GM19328 (cell line): ENCODE measurements at regions not wholly inside any gene's neighbourhood (a gene's known extent, or its start where the extent isn't known, plus 50 kb on each side); places are given as distances from the start of the nearest gene placed in this dataset.

Experiments used
- ATAC-seq: cut with Tn5 transposase; IDR thresholded peaks from one replicate; pipeline ENCODE4 v1.9.1; 2021; ENCODE audit warnings: mild to moderate bottlenecking, moderate library complexity; ENCODE audit not compliant: unreplicated experiment

GRCh38 chr1:37237948-37238347 is 203.6 kb upstream of the GRIK3 start:
- ATAC-seq: no peak

- ATAC-seq: no peak
Observed at GRCh38 chr1:37238364-37239224, 204.3 kb upstream of the GRIK3 start.

GRCh38 chr1:37239225-37239740 is 205.0 kb upstream of the GRIK3 start:
- ATAC-seq: no peak

- ATAC-seq: no peak
Observed at GRCh38 chr1:37240897-37241296, 206.6 kb upstream of the GRIK3 start.

DNA sequence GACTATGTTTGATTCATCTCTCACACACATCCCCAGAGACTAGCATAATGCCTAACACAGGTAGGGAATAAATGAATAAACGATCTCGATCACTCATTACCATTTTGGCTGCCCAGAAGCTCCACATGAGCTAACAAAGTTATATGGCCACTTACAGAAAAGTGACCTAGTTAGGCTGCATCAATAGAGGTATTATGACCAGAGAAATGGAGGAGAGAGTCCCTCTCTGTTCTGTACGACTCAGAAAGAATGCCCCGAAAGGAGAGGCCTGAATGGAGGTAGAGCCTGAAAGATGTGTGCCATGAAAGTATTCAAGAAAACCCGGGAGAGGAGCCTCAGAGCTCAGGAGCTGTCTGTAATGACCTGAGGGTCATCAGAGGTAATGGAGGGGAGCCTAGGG is 208.2 kb upstream of the GRIK3 start:
- no peak for ATAC-seq

GRCh38 chr1:37243368-37244082 is 209.2 kb upstream of the GRIK3 start:
- ATAC-seq: no peak

GRCh38 chr1:37244083-37244480 is 209.8 kb upstream of the GRIK3 start:
- no peak for ATAC-seq

DNA sequence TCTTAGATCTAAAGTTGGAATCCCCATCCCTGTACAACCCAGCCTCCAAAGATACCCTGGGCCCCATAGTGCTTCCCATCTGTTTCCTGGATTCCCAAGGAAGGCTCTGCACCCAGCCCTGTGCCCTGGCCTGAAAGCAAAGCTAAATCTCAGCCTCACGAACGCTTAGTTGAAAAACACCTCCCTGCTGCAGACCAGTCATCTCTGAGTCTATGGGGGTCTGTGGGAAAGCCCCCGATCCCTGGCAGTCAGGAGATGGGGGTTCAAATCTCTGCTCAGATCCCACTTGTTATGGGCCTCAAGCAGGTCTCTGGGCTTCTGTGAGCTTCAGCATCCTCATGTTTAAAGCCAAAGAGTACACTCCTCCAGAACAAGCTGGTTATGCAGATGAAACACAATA is 210.5 kb upstream of the GRIK3 start:
- ATAC-seq: no peak

DNA sequence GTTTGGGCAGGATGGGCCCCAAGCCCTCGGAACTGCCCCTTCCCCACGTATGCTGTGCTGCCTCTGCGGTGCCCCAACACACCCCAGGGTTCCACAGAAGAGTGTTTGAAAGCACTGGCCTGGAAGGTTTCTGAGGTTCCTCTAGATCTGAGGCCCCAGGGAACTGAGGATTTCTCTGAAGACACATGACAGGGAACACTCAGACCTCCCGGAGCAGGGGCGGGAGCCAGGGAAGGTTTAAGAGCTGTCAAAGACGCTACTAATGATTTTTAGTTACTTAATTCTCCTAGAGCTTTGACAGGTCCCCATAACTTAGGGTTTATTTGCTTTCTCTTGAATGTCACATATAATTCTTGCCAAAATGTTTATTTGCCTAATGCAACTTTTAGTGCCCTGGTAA is 212.3 kb upstream of the GRIK3 start:
- no peak for ATAC-seq

DNA sequence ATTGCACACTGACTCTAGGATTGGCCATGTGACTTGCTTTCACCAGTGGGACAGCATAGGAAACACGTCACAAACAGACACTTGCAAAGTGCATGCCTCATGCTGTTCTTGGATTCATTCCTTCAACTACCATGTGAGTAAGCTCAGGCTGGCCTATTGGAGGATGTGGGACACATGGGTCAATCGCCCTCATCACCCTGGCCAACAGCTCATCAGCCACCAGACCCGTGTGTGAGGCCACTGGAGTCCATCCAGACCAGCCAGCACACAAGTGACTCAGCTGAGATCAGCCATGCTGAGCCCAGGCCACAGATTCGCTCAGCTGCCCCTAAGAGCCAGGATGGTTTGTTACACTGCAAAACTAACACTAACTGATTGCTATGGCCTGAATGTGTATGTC is 216.1 kb upstream of the GRIK3 start:
- ATAC-seq: no peak

- no peak for ATAC-seq
Observed at GRCh38 chr1:37255136-37255795, 219.1 kb upstream of the ZC3H12A start.

DNA sequence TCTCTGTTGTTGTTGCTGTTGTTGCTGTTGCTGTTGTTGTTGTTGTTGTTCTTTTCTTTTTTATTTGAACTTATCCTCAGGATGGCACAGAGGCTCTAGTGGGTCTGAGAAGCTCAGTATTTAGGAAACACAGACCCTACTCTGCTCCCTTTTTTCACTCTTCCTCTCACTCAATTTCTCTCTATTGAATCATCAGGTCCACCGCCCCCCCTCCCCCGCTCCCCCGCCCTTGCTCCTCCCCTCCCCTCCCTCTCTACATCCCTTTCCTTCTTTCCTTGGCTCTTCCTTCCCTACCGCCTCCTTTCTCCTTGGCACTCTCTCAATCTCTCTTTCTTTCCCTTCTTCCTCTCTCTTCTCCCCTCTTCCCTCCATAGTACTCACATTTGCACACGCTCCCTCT is 218.5 kb upstream of the ZC3H12A start:
- ATAC-seq: no peak

- ATAC-seq: no peak
Observed at GRCh38 chr1:37257646-37258045, 216.7 kb upstream of the ZC3H12A start.

GRCh38 chr1:37258068-37258467 is 216.3 kb upstream of the ZC3H12A start:
- ATAC-seq: no peak

DNA sequence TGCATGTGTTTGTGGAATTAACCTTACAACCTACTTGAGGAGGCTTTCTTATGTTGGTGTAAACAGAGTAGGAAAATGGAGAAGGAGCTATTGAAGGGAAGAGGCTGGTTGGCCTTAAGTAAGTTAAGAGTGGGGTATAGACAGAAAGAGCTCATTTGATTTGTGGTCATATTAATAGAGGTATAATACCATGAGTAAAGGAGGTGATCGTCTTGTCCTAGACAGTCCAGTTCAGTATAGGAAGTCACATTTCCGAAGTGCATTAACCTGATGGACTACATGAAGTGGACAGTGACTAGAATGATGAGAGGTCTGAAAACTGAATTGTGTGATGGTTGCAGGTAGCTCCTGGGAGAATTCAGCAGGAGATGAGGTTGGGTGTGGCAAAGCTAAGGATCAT is 215.4 kb upstream of the ZC3H12A start:
- no peak for ATAC-seq

- no peak for ATAC-seq
Observed at GRCh38 chr1:37261129-37261528, 213.3 kb upstream of the ZC3H12A start.

- ATAC-seq: no peak
Observed at GRCh38 chr1:37262439-37263170, 211.8 kb upstream of the ZC3H12A start.

DNA sequence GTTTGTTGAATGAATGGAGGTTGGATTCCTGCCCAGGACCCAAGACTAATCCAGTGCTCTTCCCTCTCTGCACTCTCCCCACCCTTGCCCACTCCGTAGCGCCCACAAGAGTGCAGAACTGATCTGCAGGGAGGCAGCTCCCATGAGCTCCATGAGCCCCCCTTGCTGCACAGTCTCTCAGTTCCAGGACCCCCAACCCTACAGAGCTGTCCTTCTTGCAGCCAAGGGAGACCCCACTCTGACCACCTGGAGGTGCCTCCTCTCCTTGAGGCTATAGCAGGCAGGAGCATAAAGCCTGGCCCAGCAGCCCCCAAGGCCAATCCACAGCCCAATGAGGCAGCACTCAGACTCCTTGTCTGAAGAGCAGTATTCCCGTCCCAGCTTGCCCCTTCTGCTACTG is 209.2 kb upstream of the ZC3H12A start:
- no peak for ATAC-seq

DNA sequence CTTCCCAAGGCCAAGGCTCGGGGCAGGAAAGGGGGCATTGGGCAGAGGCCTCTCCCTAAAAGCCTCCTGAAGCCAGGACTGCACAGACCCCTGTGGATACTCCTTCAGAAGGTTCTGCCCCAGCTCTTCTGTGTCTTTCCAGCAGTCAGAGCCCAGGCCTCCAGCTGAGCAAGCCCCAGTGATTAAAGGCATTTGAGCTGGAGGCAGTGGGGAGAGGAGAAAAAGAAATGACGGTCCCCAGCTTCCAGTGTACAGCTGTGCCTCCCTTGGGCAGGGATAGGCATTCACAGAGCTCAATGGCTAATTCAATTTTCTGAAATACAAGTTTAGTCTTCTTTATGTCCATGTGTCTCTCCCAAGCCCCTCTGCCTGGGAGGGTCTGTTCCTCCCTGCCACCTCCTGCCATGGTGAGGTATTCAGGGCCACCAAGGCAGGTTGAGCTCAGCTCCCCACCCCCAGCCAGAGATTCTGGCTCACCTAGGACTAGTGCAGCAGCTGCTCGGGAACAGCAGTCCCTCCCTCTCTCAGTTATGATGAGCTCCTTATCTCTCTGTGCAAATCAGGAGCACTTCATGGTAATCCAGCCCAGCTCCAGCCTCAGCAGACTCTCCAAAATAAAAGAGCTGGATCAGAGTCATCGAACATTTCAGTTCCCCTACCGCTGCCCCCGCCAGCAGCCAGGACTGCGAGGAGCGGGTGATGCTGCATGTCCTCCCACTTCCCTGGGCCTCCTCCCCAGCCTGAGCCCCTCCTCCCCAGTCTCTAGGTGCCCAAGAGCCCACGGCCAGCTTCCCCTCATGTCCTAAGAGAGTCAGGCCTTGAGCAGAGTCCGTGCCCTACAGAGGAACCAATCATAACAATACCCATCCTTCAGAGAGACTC is 208.4 kb upstream of the ZC3H12A start:
- no peak for ATAC-seq
